ENCODE measurements at regions not wholly inside any gene's neighbourhood (a gene's known extent, or its start where the extent isn't known, plus 50 kb on each side); places are given as distances from the start of the nearest gene placed in this dataset.

DNA sequence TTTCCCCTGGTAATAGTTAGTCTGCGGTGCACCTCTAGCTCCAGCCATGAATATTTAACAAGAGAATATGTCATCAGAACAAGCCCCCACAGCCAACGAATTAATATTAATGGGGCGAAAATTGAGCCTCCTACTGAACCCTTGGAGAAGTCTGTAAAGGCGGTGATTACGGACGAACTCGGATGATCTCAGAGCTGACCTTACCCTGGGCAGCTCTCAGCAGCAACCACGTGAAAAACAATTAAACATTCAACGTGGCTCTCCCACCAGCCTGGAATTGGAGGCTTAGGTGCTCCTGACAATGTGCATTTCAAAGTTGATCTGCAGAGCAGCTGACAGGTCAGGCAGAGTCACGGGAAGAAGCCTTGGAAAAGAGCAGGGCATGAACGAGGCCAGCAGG is 407.6 kb upstream of the MYT1L start:
- CTCF ChIA-PET: interaction anchor here (1.2 kb wide), 1 partner anchor 10 kb away, joined by 3 read pairs; no protein-coding TSS in a partner anchor
- no peak for DNase-seq
- WGBS (ENCODE audit: low lambda C conversion rate): 46% methylated on average over 11 of the region's 11 CpGs

More for the DNA sequence above, 407.6 kb upstream of the MYT1L start:
- H3K4me1 ChIP-seq (ENCODE audit: control insufficient read depth in 1 of 2, insufficient read depth in 2 of 2, low read depth in 1 of 2, low read length in 1 of 2): peaks cover 0 to 35% of the 10 kb centered on the region in 2 experiments; a peak in 2 of 4 replicates
- no peaks in the 10 kb centered on the region for H4K20me1 ChIP-seq (ENCODE audit: insufficient read depth)
- H3K27me3 ChIP-seq (ENCODE audit: insufficient read depth): no peaks in the 10 kb centered on the region
- no peaks in the 10 kb centered on the region for H3F3A ChIP-seq (replicated peaks; ENCODE audit: insufficient read depth)
- no peaks in the 10 kb centered on the region for H3K9me2 ChIP-seq
- TF ChIP-seq FOSL2 (IDR thresholded peaks at IDR 0.05; ENCODE audit: borderline replicate concordance, low read depth) (no peak), FOXM1 (IDR thresholded peaks at IDR 0.05; ENCODE audit: low read depth) (no peak), YY1 (IDR thresholded peaks at IDR 0.05; ENCODE audit: low read depth) (no peak), EP300 (IDR thresholded peaks at IDR 0.05; ENCODE audit: borderline replicate concordance in 1 of 2, low read depth in 1 of 2, low read length in 1 of 2) (no peak), MXI1 (IDR thresholded peaks at IDR 0.05; ENCODE audit: low read depth, low read length) (no peak), EZH2phosphoT487 (IDR thresholded peaks at IDR 0.05; ENCODE audit: borderline replicate concordance, low read depth) (no peak), SIN3A (IDR thresholded peaks at IDR 0.05; ENCODE audit: borderline replicate concordance, low read depth, low read length) (no peak), RAD21 (IDR thresholded peaks at IDR 0.05; ENCODE audit: low read length) (no peak), POLR2AphosphoS5 (IDR thresholded peaks at IDR 0.05; ENCODE audit: low read depth, low read length) (no peak), JUND (IDR thresholded peaks at IDR 0.05) (no peak), FOXJ3 (CRISPR knock-in tag; IDR thresholded peaks at IDR 0.05) (no peak), TCF12 (IDR thresholded peaks at IDR 0.05) (no peak), CHD2 (IDR thresholded peaks at IDR 0.05; ENCODE audit: low read length, partially characterized antibody) (no peak), ELF1 (IDR thresholded peaks at IDR 0.05) (no peak)
- TF ChIP-seq, protein P1, sequence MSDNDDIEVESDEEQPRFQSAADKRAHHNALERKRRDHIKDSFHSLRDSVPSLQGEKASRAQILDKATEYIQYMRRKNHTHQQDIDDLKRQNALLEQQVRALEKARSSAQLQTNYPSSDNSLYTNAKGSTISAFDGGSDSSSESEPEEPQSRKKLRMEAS (IDR thresholded peaks at IDR 0.05; ENCODE audit: low read depth): no peak
- TF ChIP-seq, protein P2, sequence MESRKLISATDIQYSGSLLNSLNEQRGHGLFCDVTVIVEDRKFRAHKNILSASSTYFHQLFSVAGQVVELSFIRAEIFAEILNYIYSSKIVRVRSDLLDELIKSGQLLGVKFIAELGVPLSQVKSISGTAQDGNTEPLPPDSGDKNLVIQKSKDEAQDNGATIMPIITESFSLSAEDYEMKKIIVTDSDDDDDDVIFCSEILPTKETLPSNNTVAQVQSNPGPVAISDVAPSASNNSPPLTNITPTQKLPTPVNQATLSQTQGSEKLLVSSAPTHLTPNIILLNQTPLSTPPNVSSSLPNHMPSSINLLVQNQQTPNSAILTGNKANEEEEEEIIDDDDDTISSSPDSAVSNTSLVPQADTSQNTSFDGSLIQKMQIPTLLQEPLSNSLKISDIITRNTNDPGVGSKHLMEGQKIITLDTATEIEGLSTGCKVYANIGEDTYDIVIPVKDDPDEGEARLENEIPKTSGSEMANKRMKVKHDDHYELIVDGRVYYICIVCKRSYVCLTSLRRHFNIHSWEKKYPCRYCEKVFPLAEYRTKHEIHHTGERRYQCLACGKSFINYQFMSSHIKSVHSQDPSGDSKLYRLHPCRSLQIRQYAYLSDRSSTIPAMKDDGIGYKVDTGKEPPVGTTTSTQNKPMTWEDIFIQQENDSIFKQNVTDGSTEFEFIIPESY (IDR thresholded peaks at IDR 0.05; ENCODE audit: borderline replicate concordance, low read depth): no peak
- TF ChIP-seq, protein P3, sequence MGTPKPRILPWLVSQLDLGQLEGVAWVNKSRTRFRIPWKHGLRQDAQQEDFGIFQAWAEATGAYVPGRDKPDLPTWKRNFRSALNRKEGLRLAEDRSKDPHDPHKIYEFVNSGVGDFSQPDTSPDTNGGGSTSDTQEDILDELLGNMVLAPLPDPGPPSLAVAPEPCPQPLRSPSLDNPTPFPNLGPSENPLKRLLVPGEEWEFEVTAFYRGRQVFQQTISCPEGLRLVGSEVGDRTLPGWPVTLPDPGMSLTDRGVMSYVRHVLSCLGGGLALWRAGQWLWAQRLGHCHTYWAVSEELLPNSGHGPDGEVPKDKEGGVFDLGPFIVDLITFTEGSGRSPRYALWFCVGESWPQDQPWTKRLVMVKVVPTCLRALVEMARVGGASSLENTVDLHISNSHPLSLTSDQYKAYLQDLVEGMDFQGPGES (IDR thresholded peaks at IDR 0.05; ENCODE audit: low read depth, low read length): no peak
- TF ChIP-seq, protein P4, sequence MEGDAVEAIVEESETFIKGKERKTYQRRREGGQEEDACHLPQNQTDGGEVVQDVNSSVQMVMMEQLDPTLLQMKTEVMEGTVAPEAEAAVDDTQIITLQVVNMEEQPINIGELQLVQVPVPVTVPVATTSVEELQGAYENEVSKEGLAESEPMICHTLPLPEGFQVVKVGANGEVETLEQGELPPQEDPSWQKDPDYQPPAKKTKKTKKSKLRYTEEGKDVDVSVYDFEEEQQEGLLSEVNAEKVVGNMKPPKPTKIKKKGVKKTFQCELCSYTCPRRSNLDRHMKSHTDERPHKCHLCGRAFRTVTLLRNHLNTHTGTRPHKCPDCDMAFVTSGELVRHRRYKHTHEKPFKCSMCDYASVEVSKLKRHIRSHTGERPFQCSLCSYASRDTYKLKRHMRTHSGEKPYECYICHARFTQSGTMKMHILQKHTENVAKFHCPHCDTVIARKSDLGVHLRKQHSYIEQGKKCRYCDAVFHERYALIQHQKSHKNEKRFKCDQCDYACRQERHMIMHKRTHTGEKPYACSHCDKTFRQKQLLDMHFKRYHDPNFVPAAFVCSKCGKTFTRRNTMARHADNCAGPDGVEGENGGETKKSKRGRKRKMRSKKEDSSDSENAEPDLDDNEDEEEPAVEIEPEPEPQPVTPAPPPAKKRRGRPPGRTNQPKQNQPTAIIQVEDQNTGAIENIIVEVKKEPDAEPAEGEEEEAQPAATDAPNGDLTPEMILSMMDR (IDR thresholded peaks at IDR 0.05): no peak
- TF ChIP-seq, protein P5, sequence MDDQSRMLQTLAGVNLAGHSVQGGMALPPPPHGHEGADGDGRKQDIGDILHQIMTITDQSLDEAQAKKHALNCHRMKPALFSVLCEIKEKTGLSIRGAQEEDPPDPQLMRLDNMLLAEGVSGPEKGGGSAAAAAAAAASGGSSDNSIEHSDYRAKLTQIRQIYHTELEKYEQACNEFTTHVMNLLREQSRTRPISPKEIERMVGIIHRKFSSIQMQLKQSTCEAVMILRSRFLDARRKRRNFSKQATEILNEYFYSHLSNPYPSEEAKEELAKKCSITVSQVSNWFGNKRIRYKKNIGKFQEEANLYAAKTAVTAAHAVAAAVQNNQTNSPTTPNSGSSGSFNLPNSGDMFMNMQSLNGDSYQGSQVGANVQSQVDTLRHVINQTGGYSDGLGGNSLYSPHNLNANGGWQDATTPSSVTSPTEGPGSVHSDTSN (IDR thresholded peaks at IDR 0.05): no peak
- POLR2A ChIA-PET: no interaction called here
- no peak overlapping the region for H3K9ac ChIP-seq
- peaks cover 3% of the 10 kb centered on the region; the same call in 1 of the 2 replicates for H3K9me3 ChIP-seq
- no peaks in the 10 kb centered on the region for H3K79me2 ChIP-seq (ENCODE audit: insufficient read depth)
- H3K36me3 ChIP-seq (replicated peaks in 1 of 2; ENCODE audit: control insufficient read depth in 1 of 2, insufficient read depth in 2 of 2, low read length in 1 of 2): no peaks in the 10 kb centered on the region
- no peak overlapping the region for H2AFZ ChIP-seq (ENCODE audit: low read depth)
- H3K27ac ChIP-seq (ENCODE audit: low read depth in 2 of 2, low read length in 1 of 2): no peak overlapping the region
- H3K4me2 ChIP-seq: no peak overlapping the region
- H3K4me3 ChIP-seq (ENCODE audit: low read depth in 2 of 2, low read length in 1 of 2): no peak overlapping the region
